Erythroblast (primary cell): ENCODE measurements at regions not wholly inside any gene's neighbourhood (a gene's known extent, or its start where the extent isn't known, plus 50 kb on each side); places are given as distances from the start of the nearest gene placed in this dataset.

Experiments
- GATA1 ChIP-seq: IDR thresholded peaks from 2 replicates; pipeline ENCODE4 v1.6.1; 2011; ENCODE audit warnings: low read depth, mild to moderate bottlenecking, control low read depth, low read length, moderate library complexity
- POLR2A ChIP-seq: IDR thresholded peaks from 2 replicates; pipeline ENCODE4 v1.6.1; 2011; ENCODE audit warnings: mild to moderate bottlenecking, low read length

DNA sequence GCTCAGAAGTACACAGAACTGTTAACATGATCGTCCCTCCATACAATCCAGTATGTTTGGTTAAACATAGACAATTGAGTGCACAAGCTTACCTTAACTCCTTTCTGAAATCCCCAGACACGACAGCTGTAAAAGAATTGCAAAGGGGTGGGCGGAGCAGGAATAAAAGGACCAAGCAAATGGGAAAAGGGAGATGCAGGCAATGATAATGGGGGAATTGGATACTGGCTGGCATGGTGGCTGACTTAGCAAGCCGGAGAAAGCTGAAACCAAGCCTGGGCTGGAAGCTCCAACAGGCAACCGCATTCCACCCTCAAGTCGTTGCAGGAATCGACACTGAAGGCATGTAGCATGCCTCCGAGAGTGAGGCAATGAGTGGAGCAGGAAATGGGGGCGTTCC, 96.8 kb upstream of the TMEM132C start:
- no peak for TF ChIP-seq POLR2A
- TF ChIP-seq GATA1, result no peak
